IMR-90 (cell line): ENCODE measurements at regions not wholly inside any gene's neighbourhood (a gene's known extent, or its start where the extent isn't known, plus 50 kb on each side); places are given as distances from the start of the nearest gene placed in this dataset.

Experiments
- ATAC-seq: fragments of 200-7000 bp; cut with Tn5 transposase; 2 replicates; pipeline ENCODE4 v1.9.1; 2020; ENCODE audit warnings: low read depth, mild to moderate bottlenecking, moderate library complexity
- BruUV-seq: library from RNA; stranded (reverse); fragments of 400-500 nt; replicated peaks from 2 replicates; lab custom pipeline; 2021; lab: Mats Ljungman, UMichigan
- CTCF ChIA-PET: fragments of 300-600 bp; formaldehyde crosslinking; extraction: SDS; loops from one replicate; lab custom pipeline; 2021; ENCODE audit warnings: antibody characterized with exemption; lab: Yijun Ruan, JAX
- POLR2A ChIA-PET: fragments of 300-600 bp; sonication (Branson Sonifier 250); formaldehyde crosslinking; loops from one replicate; lab custom pipeline; 2022; ENCODE audit warnings: antibody characterized with exemption; ENCODE audit not compliant: unreplicated experiment; lab: Charles Lee
- DNase-seq: peaks from one replicate; pipeline ENCODE4 v3.0.0; 2013
- H2AFZ ChIP-seq: replicated peaks from 2 replicates; pipeline ENCODE3; 2013; ENCODE audit warnings: low read length, mild to moderate bottlenecking; ENCODE audit not compliant: poor library complexity
- H2AK5ac ChIP-seq: 2 replicates; pipeline ENCODE4 v1.6.1; 2013; ENCODE audit warnings: low read depth, low read length, inconsistent platforms
- H2AK9ac ChIP-seq: replicated peaks from 2 replicates; pipeline ENCODE3; 2013; ENCODE audit warnings: mild to moderate bottlenecking, low read depth, low read length, moderate library complexity; ENCODE audit not compliant: poor library complexity
- H2BK120ac ChIP-seq: 2 replicates; pipeline ENCODE4 v1.6.1; 2013; ENCODE audit warnings: low read depth, low read length, inconsistent platforms
- H2BK15ac ChIP-seq: 3 replicates; pipeline ENCODE4 v1.6.1; 2013; ENCODE audit warnings: low read depth, low read length, inconsistent platforms
- H2BK20ac ChIP-seq: 2 replicates; pipeline ENCODE4 v1.6.1; 2013; ENCODE audit warnings: low read depth, mild to moderate bottlenecking, inconsistent platforms, low read length, moderate library complexity
- H2BK5ac ChIP-seq: 2 replicates; pipeline ENCODE4 v1.6.1; 2013; ENCODE audit warnings: mild to moderate bottlenecking, low read depth, low read length, inconsistent platforms; ENCODE audit not compliant: poor library complexity, severe bottlenecking
- H3K14ac ChIP-seq: replicated peaks from 2 replicates; pipeline ENCODE4 v1.6.1; 2013; ENCODE audit warnings: low read depth, low read length, inconsistent platforms
- H3K18ac ChIP-seq: 2 replicates; pipeline ENCODE4 v1.6.1; 2013; ENCODE audit warnings: low read depth, low read length, control low read depth
- H3K23ac ChIP-seq: 2 replicates; pipeline ENCODE4 v1.6.1; 2013; ENCODE audit warnings: low read depth, low read length, inconsistent platforms
- H3K27ac ChIP-seq: 2 replicates; pipeline ENCODE4 v1.5.1; 2013; ENCODE audit warnings: mild to moderate bottlenecking, control low read depth, low read length; ENCODE audit not compliant: insufficient read depth
- H3K27me3 ChIP-seq: 2 replicates; pipeline ENCODE4 v1.6.1; 2013; ENCODE audit warnings: low read length; ENCODE audit not compliant: control insufficient read depth, insufficient read depth
- H3K36me3 ChIP-seq: 2 replicates; pipeline ENCODE4 v1.6.1; 2013; ENCODE audit warnings: low read length, mixed read lengths; ENCODE audit not compliant: control insufficient read depth, insufficient read depth
- H3K4ac ChIP-seq: 2 replicates; pipeline ENCODE4 v1.6.1; 2013; ENCODE audit warnings: low read depth, low read length, inconsistent platforms
- H3K4me1 ChIP-seq: 2 replicates; pipeline ENCODE4 v1.6.1; 2013; ENCODE audit warnings: low read length, mixed read lengths; ENCODE audit not compliant: control insufficient read depth, insufficient read depth
- H3K4me2 ChIP-seq: 2 replicates; pipeline ENCODE4 v1.6.1; 2013; ENCODE audit warnings: low read depth, mild to moderate bottlenecking, control low read depth, low read length, moderate library complexity
- H3K4me3 ChIP-seq: 2 replicates; pipeline ENCODE4 v1.5.1; 2013; ENCODE audit warnings: low read depth, mild to moderate bottlenecking, control low read depth, low read length, moderate library complexity; ENCODE audit not compliant: insufficient read depth
- H3K56ac ChIP-seq: 2 replicates; pipeline ENCODE4 v1.6.1; 2013; ENCODE audit warnings: low read length, inconsistent platforms; ENCODE audit not compliant: insufficient read depth; ENCODE audit errors: extremely low read depth
- H3K79me1 ChIP-seq, 2 experiments: 2 replicates each; pipeline ENCODE4 v1.6.1; 2013; ENCODE audit warnings: low read length in 2 of 2, inconsistent platforms in 1 of 2, low read depth in 1 of 2
- H3K9ac ChIP-seq: 2 replicates; pipeline ENCODE4 v1.6.1; 2013; ENCODE audit warnings: low read depth, low read length, control low read depth
- H3K9me1 ChIP-seq: 2 replicates; pipeline ENCODE4 v1.6.1; 2013; ENCODE audit warnings: low read length, inconsistent platforms; ENCODE audit not compliant: insufficient read depth
- H3K9me3 ChIP-seq: 2 replicates; pipeline ENCODE4 v1.6.1; 2013; ENCODE audit warnings: low read length; ENCODE audit not compliant: control insufficient read depth, insufficient read depth
- H4K20me1 ChIP-seq: 2 replicates; pipeline ENCODE4 v1.6.1; 2013; ENCODE audit warnings: low read length, inconsistent platforms; ENCODE audit not compliant: insufficient read depth
- H4K5ac ChIP-seq: 2 replicates; pipeline ENCODE4 v1.6.1; 2013; ENCODE audit warnings: mild to moderate bottlenecking, low read depth, low read length, control low read depth
- H4K8ac ChIP-seq, 2 experiments: 2 replicates each; pipeline ENCODE4 v1.6.1; 2013; ENCODE audit warnings: low read depth in 2 of 2, low read length in 2 of 2, control low read depth in 1 of 2, inconsistent platforms in 1 of 2
- H4K91ac ChIP-seq: 2 replicates; pipeline ENCODE4 v1.6.1; 2013; ENCODE audit warnings: low read depth, low read length, inconsistent platforms; ENCODE audit not compliant: insufficient read depth
- CEBPB ChIP-seq: IDR thresholded peaks from 2 replicates; pipeline ENCODE4 v1.6.1; 2012; ENCODE audit warnings: low read depth, low read length, improper control_type of control experiment
- CHD1 ChIP-seq: IDR thresholded peaks from 2 replicates; pipeline ENCODE4 v1.6.1; 2012; ENCODE audit warnings: low read depth, low read length, improper control_type of control experiment
- MAZ ChIP-seq: IDR thresholded peaks from 2 replicates; pipeline ENCODE4 v1.6.1; 2012; ENCODE audit warnings: low read depth, mild to moderate bottlenecking, low read length, improper control_type of control experiment, moderate library complexity, borderline replicate concordance
- POLR2A ChIP-seq: IDR thresholded peaks from 2 replicates; pipeline ENCODE4 v1.6.1; 2012; ENCODE audit warnings: mild to moderate bottlenecking, low read depth, low read length
- RFX5 ChIP-seq: IDR thresholded peaks from 2 replicates; pipeline ENCODE4 v1.8.0; 2012; ENCODE audit warnings: low read depth, mild to moderate bottlenecking, low read length, moderate library complexity
- WGBS, 2 experiments: methylation state at CpG; one replicate each; pipeline versions ENCODE4 v1.1.5 to v1.1.7; 2013; ENCODE audit warnings: missing lambda C conversion rate in 2 of 2; ENCODE audit not compliant: insufficient read length in 1 of 2; ENCODE audit errors: extremely low coverage in 2 of 2; 5-methylcytosine and 5-hydroxymethylcytosine counted together
- dilution Hi-C: fragments of 300-500 bp; cut with HindIII; formaldehyde crosslinking; loops from one replicate; pipeline ENCODE4 v1.14.3; 2018; ENCODE audit warnings: low sequenced_read_pairs; ENCODE audit not compliant: unreplicated experiment
- in situ Hi-C: fragments of 300-500 bp; cut with MboI; formaldehyde crosslinking; loops from 3 replicates; pipeline ENCODE4 v1.14.3; 2019; ENCODE audit warnings: low sequenced_read_pairs, inconsistent platforms, mixed read lengths
- intact Hi-C: fragments of 100-400 bp; cut with micrococcal nuclease; formaldehyde crosslinking; loops from 2 replicates; pipeline ENCODE4 v1.10.0; 2022

GRCh38 chr2:160943414-160943813 lies 216.8 kb upstream of the TANK start:
- no peaks in the 10 kb centered on the region for H3K9me1 ChIP-seq
- no peak overlapping the region for H3K4me3 ChIP-seq
- no CpG with 5 or more reads among the region's 3 CpGs for WGBS, 2 experiments

More at GRCh38 chr2:160943414-160943813, 216.8 kb upstream of the TANK start:
- Histone ChIP-seq H3K23ac (no peak overlapping the region), H3K4me1 (no peaks in the 10 kb centered on the region), H3K14ac (no peak overlapping the region), H2BK120ac (no peak overlapping the region), H4K8ac (no peak overlapping the region), H4K5ac (no peak overlapping the region), H3K56ac (no peak overlapping the region), H3K27me3 (no peaks in the 10 kb centered on the region), H4K20me1 (no peaks in the 10 kb centered on the region), H3K36me3 (no peaks in the 10 kb centered on the region), H3K4me2 (no peak overlapping the region), H2AK9ac (no peak overlapping the region), H3K4ac (no peak overlapping the region), H3K9ac (no peak overlapping the region), H2BK5ac (no peak overlapping the region), H3K18ac (no peak overlapping the region), H4K91ac (no peak overlapping the region), H3K79me1 (no peaks in the 10 kb centered on the region), H2AFZ (no peak overlapping the region), H2AK5ac (no peak overlapping the region), H3K9me3 (no peaks in the 10 kb centered on the region), H2BK15ac (no peak overlapping the region), H2BK20ac (no peak overlapping the region), H3K27ac (no peak overlapping the region)
- ChIA-PET POLR2A (no interaction called here), CTCF (no interaction called here)
- DNase-seq (no peak), ATAC-seq (no peak)
- intact Hi-C loops (no loop called here), in situ Hi-C loops (no loop called here), dilution Hi-C loops (no loop called here)
- TF ChIP-seq CEBPB (no peak), RFX5 (no peak), CHD1 (no peak), MAZ (no peak), POLR2A (no peak)
- no TSS peak for BruUV-seq
